GM18870 (cell line): ENCODE measurements at regions not wholly inside any gene's neighbourhood (a gene's known extent, or its start where the extent isn't known, plus 50 kb on each side); places are given as distances from the start of the nearest gene placed in this dataset.

ENCODE experiments used
- ATAC-seq: cut with Tn5 transposase; IDR thresholded peaks from one replicate; pipeline ENCODE4 v1.9.1; 2021; ENCODE audit warnings: moderate library complexity; ENCODE audit not compliant: unreplicated experiment

- ATAC-seq = no peak
Observed at GRCh38 chr7:137172105-137172590, 171.4 kb downstream of the PTN start.

DNA sequence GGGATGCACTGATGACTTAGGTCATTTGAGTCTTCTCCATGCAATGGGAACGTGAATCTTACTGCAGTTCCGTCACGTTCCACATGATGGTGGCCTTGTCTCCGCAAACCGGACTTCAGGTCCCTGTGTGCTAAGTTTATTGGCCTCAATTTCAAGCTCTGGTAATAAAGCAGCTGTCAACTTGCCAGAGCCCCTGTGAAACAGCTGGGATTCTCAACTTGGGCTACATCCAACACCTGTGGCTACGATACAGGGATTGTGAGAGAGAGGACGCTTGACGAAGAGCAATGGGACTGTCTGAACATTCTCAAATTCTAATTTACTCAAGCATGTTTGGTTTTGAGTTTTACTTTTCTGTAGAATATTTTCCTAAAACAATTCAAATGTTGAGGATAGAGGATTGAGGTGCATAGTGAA lies 174.2 kb downstream of the PTN start:
- ATAC-seq = no peak

DNA sequence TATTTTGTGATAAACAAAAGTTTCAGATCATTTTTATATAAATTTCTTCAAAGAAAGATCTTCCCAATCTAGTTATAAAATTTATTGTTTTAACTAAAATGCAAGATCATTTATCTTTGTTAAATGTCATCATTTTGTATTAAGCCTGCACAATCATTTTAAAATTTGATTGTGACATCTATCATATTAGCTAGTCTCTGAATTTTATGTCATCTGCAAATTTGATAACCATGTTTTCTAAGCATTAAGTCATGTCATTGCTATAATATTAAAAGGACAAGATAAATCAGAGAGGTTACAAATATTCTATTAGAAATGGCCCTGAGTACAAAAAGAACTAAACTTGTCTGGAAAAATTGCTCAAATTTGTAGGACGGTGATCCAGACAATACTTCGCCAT lies 175.9 kb downstream of the PTN start:
- ATAC-seq = no peak

GRCh38 chr7:137166363-137166762 lies 177.2 kb downstream of the PTN start:
- no peak for ATAC-seq

- no peak for ATAC-seq
Observed at GRCh38 chr7:137165786-137166185, 177.7 kb downstream of the PTN start.

DNA sequence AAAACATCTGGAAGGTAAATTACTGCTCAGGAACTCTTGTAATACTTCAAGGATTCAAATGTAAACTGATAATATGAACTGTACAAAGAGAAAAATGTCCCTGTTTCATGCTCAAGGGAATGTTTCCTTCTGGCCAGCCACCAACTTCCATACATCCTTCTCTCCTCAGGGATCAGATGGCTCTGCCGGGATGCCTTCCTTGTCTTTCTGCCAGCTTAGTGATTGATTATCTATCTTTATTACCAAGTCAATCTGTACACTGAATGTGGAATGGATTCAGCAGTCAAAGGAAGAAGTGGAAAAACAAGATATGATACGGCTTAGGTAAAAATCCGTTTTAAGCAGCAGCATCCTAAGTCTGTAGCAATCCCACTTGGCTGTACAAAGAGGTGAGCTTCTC lies 178.3 kb downstream of the PTN start:
- ATAC-seq = no peak

DNA sequence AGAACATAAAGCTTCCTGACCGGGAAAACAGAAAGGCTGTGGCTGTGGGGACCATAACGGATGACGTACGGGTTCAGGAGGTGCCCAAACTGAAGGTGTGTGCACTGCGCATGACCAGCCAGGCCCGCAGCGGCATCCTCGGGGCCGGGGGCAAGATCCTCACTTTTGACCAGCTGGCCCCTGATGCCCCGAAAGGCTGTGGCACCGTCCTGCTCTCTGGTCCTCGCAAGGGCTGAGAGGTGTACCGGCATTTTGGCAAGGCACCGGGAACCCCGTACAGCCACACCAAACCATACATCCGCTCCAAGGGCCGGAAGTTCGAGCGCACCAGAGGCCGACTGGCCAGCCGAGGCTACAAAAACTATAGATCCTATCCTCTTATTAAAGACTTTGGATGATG lies 179.3 kb downstream of the PTN start:
- ATAC-seq = no peak

- ATAC-seq = no peak
Observed at GRCh38 chr7:137160236-137160635, 183.3 kb downstream of the PTN start.

- no peak for ATAC-seq
Observed at GRCh38 chr7:137157256-137157655, 186.3 kb downstream of the PTN start.

DNA sequence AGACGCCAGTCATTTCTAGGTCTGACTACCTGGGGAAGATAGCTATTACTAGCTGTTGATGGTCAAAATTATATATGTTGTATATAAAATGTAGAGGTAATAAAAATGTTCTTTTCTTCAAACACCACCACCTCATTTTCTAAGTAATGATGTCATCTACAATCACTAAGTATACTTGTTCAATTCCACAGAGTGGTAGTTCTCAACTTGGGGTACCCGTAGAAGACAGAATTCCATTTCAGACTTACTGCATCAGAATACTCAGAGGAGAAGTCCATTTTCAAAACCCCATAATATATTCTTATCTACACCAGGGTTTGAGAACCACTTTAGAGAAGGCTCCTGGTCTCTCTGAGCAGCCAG lies 191.9 kb downstream of the PTN start:
- ATAC-seq = no peak

DNA sequence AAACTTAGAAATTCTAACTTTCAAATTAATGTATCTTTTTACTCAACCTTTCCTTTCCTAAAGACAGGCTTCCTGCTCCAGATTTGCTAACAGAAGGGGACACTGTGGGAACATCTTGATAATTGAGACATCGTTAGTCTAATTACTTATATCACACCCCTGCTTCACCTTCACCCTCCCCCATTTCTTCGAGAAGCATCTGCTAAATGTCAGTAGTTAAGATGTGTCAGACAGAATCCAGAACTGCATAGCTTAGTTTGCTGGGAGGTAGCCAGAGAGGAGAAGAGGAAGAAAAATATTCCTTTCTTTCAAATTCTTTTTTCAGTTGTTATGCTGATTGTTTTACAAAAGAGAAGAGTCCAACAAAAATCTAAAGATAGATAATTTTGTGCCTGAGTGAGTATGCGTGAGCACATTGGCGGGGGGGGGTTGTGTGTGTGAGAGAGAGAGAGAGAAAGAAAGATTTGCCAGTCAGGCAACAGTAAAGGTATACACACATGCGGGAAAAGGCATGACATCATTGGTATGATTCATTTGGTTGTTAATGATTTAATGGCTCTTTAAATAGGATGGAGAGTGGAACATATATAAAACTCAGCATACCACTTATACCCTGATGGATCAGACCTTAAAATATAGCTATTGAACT lies 192.4 kb downstream of the PTN start:
- ATAC-seq = no peak

DNA sequence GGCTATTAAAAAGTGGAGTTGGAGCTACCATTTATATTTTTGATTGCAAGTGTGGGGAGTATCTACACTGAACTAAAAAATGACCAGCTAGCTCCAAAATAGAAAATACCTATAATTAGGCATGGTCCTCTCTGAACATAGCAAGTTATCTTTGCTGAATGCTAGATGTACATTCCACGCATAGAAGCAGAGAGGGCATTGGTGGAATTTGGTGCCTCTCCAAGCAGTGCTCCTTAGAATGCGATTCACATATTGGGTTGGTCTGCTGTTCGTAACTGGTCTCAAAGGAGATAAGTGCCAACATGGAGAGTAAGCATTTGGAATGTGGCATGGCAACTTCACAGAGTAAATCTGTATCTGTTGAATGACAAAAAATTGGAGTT lies 196.2 kb downstream of the PTN start:
- no peak for ATAC-seq

DNA sequence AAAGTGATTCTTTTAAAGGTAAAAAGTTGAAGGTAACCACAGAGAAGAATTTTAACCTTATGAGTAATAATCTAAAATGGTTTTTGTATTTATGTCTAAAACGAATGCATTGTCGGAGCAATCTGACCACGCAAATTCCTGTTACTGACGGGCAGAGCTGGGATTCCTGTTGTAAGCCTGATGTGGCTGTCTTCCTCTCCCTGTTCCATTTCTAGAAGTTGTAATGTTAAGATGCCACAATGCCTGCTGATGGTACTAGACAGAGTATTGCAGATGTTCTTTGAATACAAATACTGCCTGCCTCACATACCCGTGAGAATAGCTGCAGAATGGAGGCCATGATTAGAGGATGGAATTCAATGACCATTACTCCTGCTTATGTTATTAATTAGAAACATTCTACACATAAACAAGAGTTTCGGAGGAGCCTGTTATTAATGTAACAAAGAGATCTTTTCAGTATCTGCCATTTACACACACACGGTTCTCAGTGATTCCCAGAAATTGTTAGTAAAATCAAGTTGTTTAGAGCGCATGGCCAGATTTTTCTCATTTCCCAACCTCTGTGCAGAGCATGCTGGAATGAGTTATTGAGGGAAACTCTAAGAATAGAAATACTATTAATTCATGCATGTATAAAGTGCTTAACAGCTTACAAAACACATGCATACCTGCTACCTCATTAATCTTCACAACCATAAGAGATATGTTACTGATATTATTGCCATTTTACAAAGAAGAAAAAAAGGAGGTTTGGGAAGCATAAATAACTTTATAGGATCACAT lies 196.8 kb downstream of the PTN start:
- ATAC-seq = no peak

DNA sequence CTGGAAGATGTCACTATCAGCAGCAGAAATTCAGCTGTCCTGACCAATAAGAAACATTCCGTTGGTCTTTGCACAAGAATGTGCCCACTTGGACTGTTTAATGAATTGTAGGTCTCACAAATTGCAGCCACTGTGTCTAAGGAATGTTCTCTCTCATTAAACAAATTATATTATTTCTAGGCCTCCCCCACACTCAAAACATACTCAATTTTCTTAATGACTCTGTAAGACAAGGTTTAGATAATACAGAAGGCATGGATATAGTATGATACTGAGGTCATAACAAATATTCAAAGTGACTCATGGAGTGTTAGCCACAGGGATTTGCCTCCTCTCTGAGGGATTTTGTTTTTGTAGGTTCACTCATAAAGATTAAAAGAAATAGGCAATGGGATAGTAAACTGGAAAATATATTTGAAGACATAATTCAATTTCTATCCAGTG lies 197.5 kb downstream of the PTN start:
- ATAC-seq = no peak

DNA sequence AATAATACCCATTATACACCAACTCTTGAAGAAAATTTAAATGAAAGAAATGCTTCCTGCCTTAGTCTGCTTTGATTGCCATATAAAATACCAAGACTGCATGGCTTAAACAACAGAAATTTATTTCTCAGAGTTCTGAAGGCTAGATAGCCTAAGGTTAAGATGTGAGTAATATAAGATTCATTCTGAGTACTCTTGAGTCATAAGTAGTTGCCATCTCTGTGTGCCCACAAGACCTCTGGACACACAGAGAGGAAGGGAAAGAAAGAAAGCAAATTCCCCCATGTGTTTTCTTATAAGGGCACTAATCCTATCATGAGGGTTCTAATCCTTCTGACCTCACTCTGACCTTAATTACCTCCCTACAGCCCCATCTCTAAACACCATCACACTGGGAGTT lies 201.2 kb downstream of the PTN start:
- ATAC-seq = no peak

DNA sequence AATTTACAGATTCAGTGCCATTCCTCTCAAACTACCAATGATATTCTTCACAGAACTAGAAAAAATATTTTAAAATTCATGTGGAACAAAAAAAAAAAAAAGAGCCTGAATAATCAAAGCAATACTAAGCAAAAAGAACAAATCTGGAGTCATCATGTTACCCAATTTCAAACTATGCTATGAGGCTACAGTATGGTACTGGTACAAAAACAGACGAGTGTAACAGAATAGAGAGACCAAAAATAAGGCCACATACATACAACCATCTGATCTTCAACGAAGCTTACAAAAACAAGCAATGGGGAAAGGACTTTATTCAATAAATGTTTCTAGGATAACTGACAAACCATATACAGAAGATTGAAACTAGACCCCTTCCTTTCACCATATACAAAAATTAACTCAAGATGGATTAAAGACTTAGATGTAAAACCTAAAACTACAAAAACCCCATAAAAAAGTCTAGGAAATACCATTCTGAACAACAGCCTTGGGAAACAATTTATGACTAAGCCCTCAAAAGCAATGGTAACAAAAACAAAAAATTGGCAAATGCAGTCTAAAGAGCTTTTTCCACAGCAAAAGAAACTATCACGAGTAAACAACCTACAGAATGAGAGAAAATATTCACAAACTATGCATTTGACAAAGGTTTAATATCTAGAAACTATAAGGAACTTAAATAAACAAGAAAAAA lies 207.7 kb downstream of the PTN start:
- ATAC-seq = no peak

DNA sequence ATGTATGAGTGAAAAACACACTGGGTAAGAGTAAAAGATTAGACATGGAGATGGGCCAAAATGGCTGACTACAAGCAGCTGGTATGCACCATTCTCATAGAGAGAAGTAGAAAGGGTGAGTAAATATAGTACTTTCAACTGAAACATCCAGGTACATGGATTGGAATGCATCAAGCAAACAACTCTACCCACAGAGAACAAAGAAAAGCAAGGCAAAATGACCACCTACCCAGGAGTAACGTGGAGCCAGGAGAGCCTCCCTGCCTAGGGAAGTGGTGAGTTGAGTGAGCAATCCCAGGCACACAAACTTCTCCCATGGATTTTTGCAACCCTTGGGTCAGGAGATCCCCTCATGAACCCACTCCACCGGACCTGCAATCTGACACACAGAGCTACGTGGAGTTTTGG lies 212.8 kb downstream of the PTN start:
- ATAC-seq = no peak

GRCh38 chr7:137129025-137129424 lies 214.5 kb downstream of the PTN start:
- no peak for ATAC-seq

DNA sequence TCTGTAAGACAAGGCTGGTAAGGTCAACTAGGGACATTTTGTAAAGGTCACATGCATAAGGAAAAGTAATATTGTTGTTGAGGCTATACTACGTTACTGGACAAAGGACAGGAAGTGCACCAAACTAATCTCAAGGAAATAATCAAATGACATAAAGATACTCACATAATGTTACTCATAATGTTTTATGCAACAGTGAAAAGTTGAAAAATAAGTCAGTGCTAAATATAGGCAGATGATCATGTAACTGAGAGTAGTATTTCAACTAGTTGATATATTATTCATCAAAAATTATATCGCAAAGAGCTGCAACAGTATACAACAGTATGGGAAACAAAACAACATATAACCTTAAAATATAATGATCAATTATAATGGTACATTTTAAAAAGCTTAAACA lies 215.7 kb downstream of the PTN start:
- ATAC-seq = no peak

GRCh38 chr7:137127058-137127457 lies 216.5 kb downstream of the PTN start:
- ATAC-seq = no peak

- ATAC-seq = no peak
Observed at GRCh38 chr7:137122145-137122544, 221.4 kb downstream of the PTN start.

DNA sequence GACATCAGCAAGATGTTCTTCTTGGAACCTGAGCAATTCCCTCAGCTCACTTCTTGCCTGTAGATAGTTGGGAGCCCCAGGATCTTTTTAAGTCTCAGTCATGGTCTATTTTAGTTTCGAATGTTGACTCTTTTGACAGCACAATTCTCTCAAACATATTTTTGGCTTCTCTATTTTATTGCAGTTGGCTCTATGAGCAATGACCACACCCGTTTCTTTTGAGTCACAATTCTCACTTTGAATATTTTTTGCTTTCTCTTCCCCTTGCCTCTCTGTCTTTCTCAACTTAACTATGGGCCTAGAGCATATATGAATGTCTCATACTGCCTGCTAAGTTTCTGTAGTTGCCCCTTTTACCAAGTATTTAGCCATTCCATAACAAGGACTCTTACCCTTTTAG lies 222.8 kb downstream of the PTN start:
- peak; percentile 88 for ATAC-seq
